Ishikawa (cell line): ENCODE measurements at regions not wholly inside any gene's neighbourhood (a gene's known extent, or its start where the extent isn't known, plus 50 kb on each side); places are given as distances from the start of the nearest gene placed in this dataset.

Experiments
- CEBPB ChIP-seq: IDR thresholded peaks from 2 replicates; pipeline ENCODE4 v1.6.1; 2012
- CREB1 ChIP-seq: IDR thresholded peaks from 2 replicates; pipeline ENCODE4 v1.6.1; 2012; ENCODE audit warnings: low read depth
- EGR1 ChIP-seq: IDR thresholded peaks from 2 replicates; pipeline ENCODE4 v1.6.1; 2012
- EP300 ChIP-seq: IDR thresholded peaks from 2 replicates; pipeline ENCODE4 v1.6.1; 2012; ENCODE audit warnings: borderline replicate concordance
- FOXM1 ChIP-seq: IDR thresholded peaks from 2 replicates; pipeline ENCODE4 v1.6.1; 2012; ENCODE audit warnings: low read depth, borderline replicate concordance
- MAX ChIP-seq: IDR thresholded peaks from 2 replicates; pipeline ENCODE4 v1.6.1; 2012
- NFIC ChIP-seq: IDR thresholded peaks from 2 replicates; pipeline ENCODE4 v1.6.1; 2012
- RAD21 ChIP-seq: IDR thresholded peaks from 2 replicates; pipeline ENCODE4 v1.6.1; 2012; ENCODE audit warnings: low read depth
- REST ChIP-seq: IDR thresholded peaks from 2 replicates; pipeline ENCODE4 v1.6.1; 2012; ENCODE audit warnings: low read depth, mild to moderate bottlenecking
- TAF1 ChIP-seq: IDR thresholded peaks from 2 replicates; pipeline ENCODE4 v1.6.1; 2012; ENCODE audit warnings: low read depth, mild to moderate bottlenecking
- TCF12 ChIP-seq: IDR thresholded peaks from 2 replicates; pipeline ENCODE4 v1.6.1; 2012; ENCODE audit warnings: low read depth
- TEAD4 ChIP-seq: IDR thresholded peaks from 2 replicates; pipeline ENCODE4 v1.6.1; 2012
- USF1 ChIP-seq: IDR thresholded peaks from 2 replicates; pipeline ENCODE4 v1.6.1; 2012
- YY1 ChIP-seq: IDR thresholded peaks from 2 replicates; pipeline ENCODE4 v1.6.1; 2012; ENCODE audit warnings: low read depth
- ZBTB7A ChIP-seq: IDR thresholded peaks from 2 replicates; pipeline ENCODE4 v1.6.1; 2012; ENCODE audit warnings: low read depth

- no peak for TF ChIP-seq EGR1
- TF ChIP-seq REST = no peak
- TF ChIP-seq CEBPB = no peak
- no peak for TF ChIP-seq NFIC
- TF ChIP-seq YY1 = no peak
- no peak for TF ChIP-seq TEAD4
- no peak for TF ChIP-seq TCF12
- no peak for TF ChIP-seq RAD21
- TF ChIP-seq TAF1 = no peak
- no peak for TF ChIP-seq MAX
- no peak for TF ChIP-seq FOXM1
- TF ChIP-seq EP300 = no peak
- TF ChIP-seq CREB1 = no peak
Observed at GRCh38 chr2:181792906-181793305, 98.6 kb upstream of the ITPRID2 start.

GRCh38 chr2:181798022-181798421, 93.5 kb upstream of the ITPRID2 start:
- no peak for TF ChIP-seq REST
- no peak for TF ChIP-seq TEAD4
- TF ChIP-seq TAF1 = no peak
- TF ChIP-seq USF1 = no peak

GRCh38 chr2:181805228-181806038, 86.1 kb upstream of the ITPRID2 start:
- no peak for TF ChIP-seq ZBTB7A

GRCh38 chr2:181806039-181806392, 85.5 kb upstream of the ITPRID2 start:
- no peak for TF ChIP-seq CEBPB
- no peak for TF ChIP-seq FOXM1
- no peak for TF ChIP-seq ZBTB7A
- no peak for TF ChIP-seq REST
- TF ChIP-seq NFIC = no peak

GRCh38 chr2:181807526-181807925, 84.0 kb upstream of the ITPRID2 start:
- TF ChIP-seq FOXM1 (no peak), NFIC (no peak), MAX (no peak), TEAD4 (no peak), YY1 (no peak), EP300 (no peak), TCF12 (no peak), TAF1 (no peak), ZBTB7A (no peak), USF1 (no peak), RAD21 (no peak), CEBPB (no peak), REST (no peak), CREB1 (no peak), EGR1 (no peak)
